ENCODE measurements at regions not wholly inside any gene's neighbourhood (a gene's known extent, or its start where the extent isn't known, plus 50 kb on each side); places are given as distances from the start of the nearest gene placed in this dataset.
"Not testable (repeated sequence)": the region's sequence is repeated elsewhere in the genome, so short reads cannot be mapped to it uniquely, and the experiment has no call there.

DNA sequence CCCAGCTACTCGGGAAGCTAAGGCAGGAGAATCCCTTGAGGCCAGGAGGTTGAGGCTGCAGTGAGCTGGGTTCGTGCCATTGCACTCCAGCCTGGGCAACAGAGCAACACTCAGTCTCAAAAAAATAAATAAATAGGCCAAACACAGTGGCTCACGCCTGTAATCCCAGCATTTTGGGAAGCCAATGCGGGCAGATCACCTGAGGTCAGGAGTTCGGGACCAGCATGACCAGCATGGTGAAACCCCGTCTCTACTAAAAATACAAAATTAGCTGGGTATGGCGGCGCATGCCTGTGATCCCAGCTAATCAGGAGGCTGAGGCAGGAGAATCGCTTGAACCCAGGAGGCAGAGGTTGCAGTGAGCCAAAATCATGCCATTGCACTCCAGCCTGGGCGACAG lies 145.6 kb downstream of the ALDH8A1 start:
- WGBS (ENCODE audit: insufficient coverage, low coverage, missing lambda C conversion rate) = under 1% methylated on average over 10 of the region's 10 CpGs
- POLR2A ChIA-PET; H4K20me1 ChIP-seq (replicated peaks; ENCODE audit: control insufficient read depth, insufficient read depth, low read length); FAIRE-seq; H2AFZ ChIP-seq (ENCODE audit: low read depth, low read length); ATAC-seq; H3K9me3 ChIP-seq (replicated peaks; ENCODE audit: control insufficient read depth, insufficient read depth, low read depth, low read length); H3K4me3 ChIP-seq; CTCF ChIA-PET (ENCODE audit: low intra/inter-chr PET ratio); H3K4me1 ChIP-seq (replicated peaks in 1 of 2; ENCODE audit: control insufficient read depth in 2 of 2, insufficient read depth in 2 of 2, low read length in 2 of 2); H3K9me1 ChIP-seq (ENCODE audit: control insufficient read depth, insufficient read depth, low read length); in situ Hi-C loops (cut with MboI); BruUV-seq (replicated peaks); H3K4me2 ChIP-seq (ENCODE audit: insufficient read depth, low read length); H3K79me2 ChIP-seq (ENCODE audit: control insufficient read depth, insufficient read depth, low read length); intact Hi-C loops (cut with micrococcal nuclease); H3K27ac ChIP-seq (ENCODE audit: extremely low read depth, low read depth, low read length); H3K36me3 ChIP-seq (ENCODE audit: control insufficient read depth, insufficient read depth, low read length); DNase-seq (ENCODE audit: extremely low read depth in 1 of 4, low spot score in 3 of 4); H3K9ac ChIP-seq (ENCODE audit: insufficient read depth in 1 of 2, low read depth in 2 of 2, low read length in 2 of 2): not testable (repeated sequence)
- H3K27me3 ChIP-seq (ENCODE audit: control insufficient read depth in 2 of 2, insufficient read depth in 2 of 2, low read length in 2 of 2) = peaks cover 8 to 26% of the 10 kb centered on the region in 2 experiments; a peak in 4 of 5 replicates

DNA sequence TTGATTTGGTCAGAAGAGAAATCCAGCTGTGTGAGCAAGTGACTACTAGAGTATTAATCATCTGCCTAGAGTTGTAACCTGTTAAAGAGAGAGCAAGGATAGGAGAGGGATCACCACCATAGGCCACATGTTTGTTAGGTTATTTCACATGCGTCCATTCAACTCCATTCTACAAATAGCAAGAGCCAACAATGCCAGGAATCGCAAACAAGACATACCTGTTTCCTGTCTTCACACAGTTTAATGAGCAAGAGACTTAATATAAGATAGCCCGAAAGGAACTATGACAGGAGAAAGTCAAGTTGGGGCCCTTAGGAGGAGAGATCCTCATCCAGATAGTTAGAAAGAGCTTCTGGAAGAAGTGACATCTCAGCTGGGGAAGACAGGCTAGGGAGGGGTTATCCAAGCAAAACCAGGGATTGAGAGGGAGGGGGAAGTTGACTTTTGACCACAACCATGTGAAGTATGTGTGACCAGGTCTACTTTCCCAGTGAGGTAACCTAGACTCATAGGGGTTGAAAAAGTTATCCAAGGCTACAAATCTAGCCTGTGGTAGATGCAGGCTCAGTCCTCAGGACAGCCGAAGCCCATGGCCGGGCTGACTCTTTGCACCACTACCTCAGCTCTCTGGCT lies 147.4 kb downstream of the ALDH8A1 start:
- no peak overlapping the region for H3K4me2 ChIP-seq (ENCODE audit: insufficient read depth, low read length)
- H2AFZ ChIP-seq (ENCODE audit: low read depth, low read length) = no peak overlapping the region
- ChIA-PET CTCF (ENCODE audit: low intra/inter-chr PET ratio) (no interaction called here), POLR2A (no interaction called here)
- H3K9ac ChIP-seq (ENCODE audit: insufficient read depth in 1 of 2, low read depth in 2 of 2, low read length in 2 of 2) = no peak overlapping the region
- H3K79me2 ChIP-seq (ENCODE audit: control insufficient read depth, insufficient read depth, low read length) = no peaks in the 10 kb centered on the region
- H3K27me3 ChIP-seq (ENCODE audit: control insufficient read depth in 2 of 2, insufficient read depth in 2 of 2, low read length in 2 of 2) = peaks cover 8 to 26% of the 10 kb centered on the region in 2 experiments; a peak in 4 of 5 replicates
- intact Hi-C loops (cut with micrococcal nuclease) (no loop called here), in situ Hi-C loops (cut with MboI) (no loop called here)
- BruUV-seq (replicated peaks) = no TSS peak
- H3K36me3 ChIP-seq (ENCODE audit: control insufficient read depth, insufficient read depth, low read length) = no peaks in the 10 kb centered on the region
- 2% methylated on average over 5 of the region's 5 CpGs for WGBS (ENCODE audit: insufficient coverage, low coverage, missing lambda C conversion rate)
- H4K20me1 ChIP-seq (replicated peaks; ENCODE audit: control insufficient read depth, insufficient read depth, low read length) = no peaks in the 10 kb centered on the region
- H3K27ac ChIP-seq (ENCODE audit: extremely low read depth, low read depth, low read length) = no peak overlapping the region
- no peaks in the 10 kb centered on the region for H3K4me1 ChIP-seq (replicated peaks in 1 of 2; ENCODE audit: control insufficient read depth in 2 of 2, insufficient read depth in 2 of 2, low read length in 2 of 2)
- no peaks in the 10 kb centered on the region for H3K9me3 ChIP-seq (replicated peaks; ENCODE audit: control insufficient read depth, insufficient read depth, low read depth, low read length)
- FAIRE-seq (peak; percentile 52), ATAC-seq (no peak), DNase-seq (ENCODE audit: extremely low read depth in 1 of 4, low spot score in 3 of 4) (no peak)
- no peaks in the 10 kb centered on the region for H3K9me1 ChIP-seq (ENCODE audit: control insufficient read depth, insufficient read depth, low read length)
- H3K4me3 ChIP-seq = no peak overlapping the region
- TF ChIP-seq HOXB6 (CRISPR knock-in tag; IDR thresholded peaks at IDR 0.05; ENCODE audit: borderline replicate concordance) (no peak), ZNF347 (CRISPR knock-in tag; IDR thresholded peaks at IDR 0.05; ENCODE audit: low read depth) (no peak), SMARCC2 (IDR thresholded peaks at IDR 0.05; ENCODE audit: low read depth) (no peak)
- TF ChIP-seq, protein P1, sequence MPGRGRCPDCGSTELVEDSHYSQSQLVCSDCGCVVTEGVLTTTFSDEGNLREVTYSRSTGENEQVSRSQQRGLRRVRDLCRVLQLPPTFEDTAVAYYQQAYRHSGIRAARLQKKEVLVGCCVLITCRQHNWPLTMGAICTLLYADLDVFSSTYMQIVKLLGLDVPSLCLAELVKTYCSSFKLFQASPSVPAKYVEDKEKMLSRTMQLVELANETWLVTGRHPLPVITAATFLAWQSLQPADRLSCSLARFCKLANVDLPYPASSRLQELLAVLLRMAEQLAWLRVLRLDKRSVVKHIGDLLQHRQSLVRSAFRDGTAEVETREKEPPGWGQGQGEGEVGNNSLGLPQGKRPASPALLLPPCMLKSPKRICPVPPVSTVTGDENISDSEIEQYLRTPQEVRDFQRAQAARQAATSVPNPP (IDR thresholded peaks at IDR 0.05; ENCODE audit: borderline replicate concordance, insufficient read depth, insufficient read length) = no peak
- TF ChIP-seq, protein P2, sequence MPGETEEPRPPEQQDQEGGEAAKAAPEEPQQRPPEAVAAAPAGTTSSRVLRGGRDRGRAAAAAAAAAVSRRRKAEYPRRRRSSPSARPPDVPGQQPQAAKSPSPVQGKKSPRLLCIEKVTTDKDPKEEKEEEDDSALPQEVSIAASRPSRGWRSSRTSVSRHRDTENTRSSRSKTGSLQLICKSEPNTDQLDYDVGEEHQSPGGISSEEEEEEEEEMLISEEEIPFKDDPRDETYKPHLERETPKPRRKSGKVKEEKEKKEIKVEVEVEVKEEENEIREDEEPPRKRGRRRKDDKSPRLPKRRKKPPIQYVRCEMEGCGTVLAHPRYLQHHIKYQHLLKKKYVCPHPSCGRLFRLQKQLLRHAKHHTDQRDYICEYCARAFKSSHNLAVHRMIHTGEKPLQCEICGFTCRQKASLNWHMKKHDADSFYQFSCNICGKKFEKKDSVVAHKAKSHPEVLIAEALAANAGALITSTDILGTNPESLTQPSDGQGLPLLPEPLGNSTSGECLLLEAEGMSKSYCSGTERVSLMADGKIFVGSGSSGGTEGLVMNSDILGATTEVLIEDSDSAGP (CRISPR knock-in tag; IDR thresholded peaks at IDR 0.05) = no peak
- TF ChIP-seq, protein P3, sequence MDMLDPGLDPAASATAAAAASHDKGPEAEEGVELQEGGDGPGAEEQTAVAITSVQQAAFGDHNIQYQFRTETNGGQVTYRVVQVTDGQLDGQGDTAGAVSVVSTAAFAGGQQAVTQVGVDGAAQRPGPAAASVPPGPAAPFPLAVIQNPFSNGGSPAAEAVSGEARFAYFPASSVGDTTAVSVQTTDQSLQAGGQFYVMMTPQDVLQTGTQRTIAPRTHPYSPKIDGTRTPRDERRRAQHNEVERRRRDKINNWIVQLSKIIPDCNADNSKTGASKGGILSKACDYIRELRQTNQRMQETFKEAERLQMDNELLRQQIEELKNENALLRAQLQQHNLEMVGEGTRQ (CRISPR knock-in tag; IDR thresholded peaks at IDR 0.05) = no peak
- TF ChIP-seq, protein P4, sequence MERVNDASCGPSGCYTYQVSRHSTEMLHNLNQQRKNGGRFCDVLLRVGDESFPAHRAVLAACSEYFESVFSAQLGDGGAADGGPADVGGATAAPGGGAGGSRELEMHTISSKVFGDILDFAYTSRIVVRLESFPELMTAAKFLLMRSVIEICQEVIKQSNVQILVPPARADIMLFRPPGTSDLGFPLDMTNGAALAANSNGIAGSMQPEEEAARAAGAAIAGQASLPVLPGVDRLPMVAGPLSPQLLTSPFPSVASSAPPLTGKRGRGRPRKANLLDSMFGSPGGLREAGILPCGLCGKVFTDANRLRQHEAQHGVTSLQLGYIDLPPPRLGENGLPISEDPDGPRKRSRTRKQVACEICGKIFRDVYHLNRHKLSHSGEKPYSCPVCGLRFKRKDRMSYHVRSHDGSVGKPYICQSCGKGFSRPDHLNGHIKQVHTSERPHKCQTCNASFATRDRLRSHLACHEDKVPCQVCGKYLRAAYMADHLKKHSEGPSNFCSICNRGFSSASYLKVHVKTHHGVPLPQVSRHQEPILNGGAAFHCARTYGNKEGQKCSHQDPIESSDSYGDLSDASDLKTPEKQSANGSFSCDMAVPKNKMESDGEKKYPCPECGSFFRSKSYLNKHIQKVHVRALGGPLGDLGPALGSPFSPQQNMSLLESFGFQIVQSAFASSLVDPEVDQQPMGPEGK (CRISPR knock-in tag; IDR thresholded peaks at IDR 0.05; ENCODE audit: borderline replicate concordance) = no peak
- TF ChIP-seq, protein P5, sequence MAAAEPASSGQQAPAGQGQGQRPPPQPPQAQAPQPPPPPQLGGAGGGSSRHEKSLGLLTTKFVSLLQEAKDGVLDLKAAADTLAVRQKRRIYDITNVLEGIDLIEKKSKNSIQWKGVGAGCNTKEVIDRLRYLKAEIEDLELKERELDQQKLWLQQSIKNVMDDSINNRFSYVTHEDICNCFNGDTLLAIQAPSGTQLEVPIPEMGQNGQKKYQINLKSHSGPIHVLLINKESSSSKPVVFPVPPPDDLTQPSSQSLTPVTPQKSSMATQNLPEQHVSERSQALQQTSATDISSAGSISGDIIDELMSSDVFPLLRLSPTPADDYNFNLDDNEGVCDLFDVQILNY (CRISPR knock-in tag; IDR thresholded peaks at IDR 0.05) = no peak
